ENCODE measurements at regions not wholly inside any gene's neighbourhood (a gene's known extent, or its start where the extent isn't known, plus 50 kb on each side); places are given as distances from the start of the nearest gene placed in this dataset.

- Histone ChIP-seq H3K27ac (ENCODE audit: insufficient read depth, low read length) (no peak overlapping the region), H3K4me1 (ENCODE audit: control insufficient read depth, extremely low read depth, insufficient read depth, low read length) (no peaks in the 10 kb centered on the region), H3K36me3 (ENCODE audit: control insufficient read depth, insufficient read depth, low read length) (no peaks in the 10 kb centered on the region), H3K4me2 (ENCODE audit: extremely low read depth, insufficient read depth, low read length) (no peak overlapping the region), H3K27me3 (ENCODE audit: control insufficient read depth, insufficient read depth, low read length) (no peaks in the 10 kb centered on the region), H3K9ac (ENCODE audit: insufficient read depth, low read length) (no peak overlapping the region), H2AFZ (ENCODE audit: low read length) (no peak overlapping the region), H3K79me2 (ENCODE audit: control insufficient read depth, insufficient read depth, low read length) (no peaks in the 10 kb centered on the region), H3K9me3 (ENCODE audit: control insufficient read depth, insufficient read depth, low read depth, low read length) (no peaks in the 10 kb centered on the region), H3K4me3 (replicated peaks in 1 of 4; ENCODE audit: control extremely low read depth in 1 of 4, insufficient read depth in 1 of 4, low read depth in 3 of 4, low read length in 4 of 4) (no peak overlapping the region), H4K20me1 (ENCODE audit: control insufficient read depth, extremely low read depth, insufficient read depth, low read length) (no peaks in the 10 kb centered on the region)
- no peak for TF ChIP-seq EZH2 (IDR thresholded peaks at IDR 0.05; ENCODE audit: low read length, missing control alignments)
- DNase-seq (ENCODE audit: low read depth in 2 of 2) = no peak
These were observed 370.3 kb downstream of the SOX9 start for GRCh38 chr17:72491102-72491501.

- Histone ChIP-seq H3K9me3 (ENCODE audit: control insufficient read depth, insufficient read depth, low read depth, low read length) (no peaks in the 10 kb centered on the region), H4K20me1 (ENCODE audit: control insufficient read depth, extremely low read depth, insufficient read depth, low read length) (no peaks in the 10 kb centered on the region), H3K4me2 (ENCODE audit: extremely low read depth, insufficient read depth, low read length) (no peak overlapping the region), H3K4me1 (ENCODE audit: control insufficient read depth, extremely low read depth, insufficient read depth, low read length) (no peaks in the 10 kb centered on the region), H3K79me2 (ENCODE audit: control insufficient read depth, insufficient read depth, low read length) (no peaks in the 10 kb centered on the region), H3K36me3 (ENCODE audit: control insufficient read depth, insufficient read depth, low read length) (no peaks in the 10 kb centered on the region), H3K4me3 (replicated peaks in 1 of 4; ENCODE audit: control extremely low read depth in 1 of 4, insufficient read depth in 1 of 4, low read depth in 3 of 4, low read length in 4 of 4) (no peak overlapping the region), H3K9ac (ENCODE audit: insufficient read depth, low read length) (no peak overlapping the region), H3K27ac (ENCODE audit: insufficient read depth, low read length) (no peak overlapping the region), H3K27me3 (ENCODE audit: control insufficient read depth, insufficient read depth, low read length) (no peaks in the 10 kb centered on the region), H2AFZ (ENCODE audit: low read length) (no peak overlapping the region)
- no peak for DNase-seq (ENCODE audit: low read depth in 2 of 2)
- TF ChIP-seq CTCF (conservative IDR thresholded peaks at IDR 0.05 in 1 of 2, IDR thresholded peaks at IDR 0.05 in 1 of 2; ENCODE audit: low read depth in 1 of 2, low read length in 2 of 2) = no peak
- TF ChIP-seq EZH2 (IDR thresholded peaks at IDR 0.05; ENCODE audit: low read length, missing control alignments) = no peak
These were observed 371.7 kb downstream of the SOX9 start for GRCh38 chr17:72492494-72492893.

- Histone ChIP-seq H4K20me1 (ENCODE audit: control insufficient read depth, extremely low read depth, insufficient read depth, low read length) (no peaks in the 10 kb centered on the region), H3K4me3 (replicated peaks in 1 of 4; ENCODE audit: control extremely low read depth in 1 of 4, insufficient read depth in 1 of 4, low read depth in 3 of 4, low read length in 4 of 4) (no peak overlapping the region), H2AFZ (ENCODE audit: low read length) (no peak overlapping the region), H3K9me3 (ENCODE audit: control insufficient read depth, insufficient read depth, low read depth, low read length) (no peaks in the 10 kb centered on the region), H3K4me2 (ENCODE audit: extremely low read depth, insufficient read depth, low read length) (no peak overlapping the region), H3K27ac (ENCODE audit: insufficient read depth, low read length) (no peak overlapping the region), H3K27me3 (ENCODE audit: control insufficient read depth, insufficient read depth, low read length) (no peaks in the 10 kb centered on the region), H3K4me1 (ENCODE audit: control insufficient read depth, extremely low read depth, insufficient read depth, low read length) (no peaks in the 10 kb centered on the region), H3K36me3 (ENCODE audit: control insufficient read depth, insufficient read depth, low read length) (no peaks in the 10 kb centered on the region), H3K79me2 (ENCODE audit: control insufficient read depth, insufficient read depth, low read length) (no peaks in the 10 kb centered on the region), H3K9ac (ENCODE audit: insufficient read depth, low read length) (no peak overlapping the region)
- DNase-seq (ENCODE audit: low read depth in 2 of 2) = no peak
- TF ChIP-seq EZH2 (IDR thresholded peaks at IDR 0.05; ENCODE audit: low read length, missing control alignments) (no peak), CTCF (conservative IDR thresholded peaks at IDR 0.05 in 1 of 2, IDR thresholded peaks at IDR 0.05 in 1 of 2; ENCODE audit: low read depth in 1 of 2, low read length in 2 of 2) (no peak)
These were observed 372.1 kb downstream of the SOX9 start for GRCh38 chr17:72492941-72493340.

All from fibroblast of lung (primary cell).